SK-N-MC (cell line): ENCODE measurements at regions not wholly inside any gene's neighbourhood (a gene's known extent, or its start where the extent isn't known, plus 50 kb on each side); places are given as distances from the start of the nearest gene placed in this dataset.

Experiments
- DNase-seq: peaks from one replicate; pipeline ENCODE4 v3.0.0-alpha.2; 2011; ENCODE audit warnings: low read depth, low spot score
- H3K27ac ChIP-seq: fragments of 200-600 bp; sonication (generic); 2 replicates; pipeline ENCODE4 v1.5.1; 2016; ENCODE audit warnings: mixed run types
- H3K36me3 ChIP-seq: fragments of 200-600 bp; sonication (generic); 2 replicates; pipeline ENCODE4 v1.6.1; 2017; ENCODE audit warnings: antibody characterized with exemption, low read length, mixed read lengths; ENCODE audit not compliant: insufficient read depth
- H3K4me3 ChIP-seq: fragments of 200-600 bp; sonication (generic); 2 replicates; pipeline ENCODE4 v1.5.1; 2016
- H3K9ac ChIP-seq: fragments of 200-600 bp; sonication (generic); 2 replicates; pipeline ENCODE4 v1.8.0; 2017; ENCODE audit warnings: mixed run types, mixed read lengths; ENCODE audit not compliant: insufficient read length
- H3K9me3 ChIP-seq: fragments of 200-600 bp; sonication (generic); 2 replicates; pipeline ENCODE4 v1.6.1; 2017; ENCODE audit warnings: low read depth, mild to moderate bottlenecking, antibody characterized with exemption, low read length, moderate library complexity, mixed read lengths
- EZH2 ChIP-seq: fragments of 200-600 bp; sonication (generic); IDR thresholded peaks from one replicate; pipeline ENCODE4 v1.6.1; 2017; ENCODE audit warnings: antibody characterized with exemption
- FOXP2 ChIP-seq: optimal IDR thresholded peaks from 2 replicates; pipeline ENCODE3; 2011; ENCODE audit warnings: mild to moderate bottlenecking, moderate library complexity; ENCODE audit not compliant: insufficient read depth; ENCODE audit errors: extremely low read length, control extremely low read depth
- POLR2AphosphoS5 ChIP-seq: IDR thresholded peaks from 2 replicates; pipeline ENCODE4 v1.6.1; 2012; ENCODE audit warnings: mild to moderate bottlenecking, low read depth, low read length, borderline replicate concordance

DNA sequence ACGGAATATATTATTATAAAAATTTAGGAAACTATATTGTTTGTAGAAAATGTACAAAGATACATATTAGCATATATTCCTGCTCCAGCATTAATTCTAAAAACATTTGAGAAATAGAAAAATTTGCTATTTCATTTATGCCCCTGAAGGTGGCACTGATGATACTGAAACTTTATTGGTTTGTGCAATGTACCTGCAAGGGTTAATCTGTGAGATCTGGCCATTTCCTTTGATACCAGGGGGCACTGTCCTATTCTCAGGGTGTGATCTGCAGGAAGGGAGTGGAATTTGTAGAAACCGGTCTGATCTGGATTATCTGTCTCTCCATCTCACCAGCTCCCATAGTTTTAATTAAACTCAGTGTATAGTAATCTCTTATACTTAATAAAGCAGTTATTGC lies 625.1 kb upstream of the IMPG1 start:
- no peak for TF ChIP-seq POLR2AphosphoS5
- no peak for TF ChIP-seq EZH2
- TF ChIP-seq FOXP2, result no peak
- no peak overlapping the region for H3K4me3 ChIP-seq
- no peaks in the 10 kb centered on the region for H3K9me3 ChIP-seq
- no peak overlapping the region for H3K9ac ChIP-seq
- H3K36me3 ChIP-seq, result no peaks in the 10 kb centered on the region
- no peak overlapping the region for H3K27ac ChIP-seq
- no peak for DNase-seq

GRCh38 chr6:76694795-76695194 lies 622.3 kb upstream of the IMPG1 start:
- DNase-seq, result no peak
- no peak for TF ChIP-seq FOXP2
- no peak for TF ChIP-seq EZH2
- no peak for TF ChIP-seq POLR2AphosphoS5
- Histone ChIP-seq H3K27ac (no peak overlapping the region), H3K36me3 (no peaks in the 10 kb centered on the region), H3K9me3 (no peaks in the 10 kb centered on the region), H3K4me3 (no peak overlapping the region), H3K9ac (no peak overlapping the region)

DNA sequence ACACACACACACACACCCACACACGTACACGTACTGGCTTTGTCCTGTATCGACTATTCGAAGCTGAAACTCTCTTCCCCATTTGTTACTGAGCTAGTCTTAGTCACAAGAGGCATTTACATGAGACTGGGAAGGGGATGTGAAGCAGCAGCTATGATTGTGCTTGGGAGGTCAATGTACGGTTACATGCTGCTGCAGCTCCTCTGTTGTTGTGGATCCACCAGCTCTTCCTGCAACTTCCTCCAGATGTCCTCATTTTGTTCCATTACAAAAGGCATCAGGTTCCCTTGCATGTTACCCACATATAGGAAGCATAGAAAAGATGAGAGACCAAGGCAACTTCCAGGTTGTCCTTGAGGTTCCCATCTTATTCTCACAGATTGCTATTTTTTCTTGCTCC lies 612.4 kb upstream of the IMPG1 start:
- Histone ChIP-seq H3K27ac (no peak overlapping the region), H3K36me3 (no peaks in the 10 kb centered on the region), H3K4me3 (no peak overlapping the region), H3K9me3 (no peaks in the 10 kb centered on the region), H3K9ac (no peak overlapping the region)
- no peak for DNase-seq
- TF ChIP-seq EZH2, result no peak
- TF ChIP-seq FOXP2, result no peak
- no peak for TF ChIP-seq POLR2AphosphoS5

GRCh38 chr6:76683985-76684384 lies 611.5 kb upstream of the IMPG1 start:
- no peak overlapping the region for H3K4me3 ChIP-seq
- no peak overlapping the region for H3K27ac ChIP-seq
- no peaks in the 10 kb centered on the region for H3K36me3 ChIP-seq
- no peak overlapping the region for H3K9ac ChIP-seq
- no peak for DNase-seq
- TF ChIP-seq EZH2, result no peak
- TF ChIP-seq FOXP2, result no peak
- no peak for TF ChIP-seq POLR2AphosphoS5
- H3K9me3 ChIP-seq, result no peaks in the 10 kb centered on the region

DNA sequence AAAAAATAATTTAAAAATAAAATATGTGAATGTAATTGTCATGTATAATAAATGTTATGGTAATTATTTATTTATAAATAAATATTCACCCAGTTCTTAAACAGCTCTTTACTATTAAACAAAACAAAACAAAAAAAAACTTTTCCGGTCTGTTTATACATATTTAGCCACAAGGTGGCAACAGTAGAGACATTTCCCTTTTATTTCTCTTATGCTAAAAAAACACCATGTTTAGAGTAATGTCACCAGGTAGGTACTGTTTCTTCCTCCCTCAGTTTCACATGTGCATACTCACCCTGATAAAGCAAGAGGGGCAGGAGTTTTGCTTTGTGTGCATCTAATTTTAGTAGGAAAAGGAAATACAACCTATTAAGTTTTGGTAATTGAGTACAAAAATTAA lies 610.4 kb upstream of the IMPG1 start:
- no peak for DNase-seq
- no peaks in the 10 kb centered on the region for H3K36me3 ChIP-seq

DNA sequence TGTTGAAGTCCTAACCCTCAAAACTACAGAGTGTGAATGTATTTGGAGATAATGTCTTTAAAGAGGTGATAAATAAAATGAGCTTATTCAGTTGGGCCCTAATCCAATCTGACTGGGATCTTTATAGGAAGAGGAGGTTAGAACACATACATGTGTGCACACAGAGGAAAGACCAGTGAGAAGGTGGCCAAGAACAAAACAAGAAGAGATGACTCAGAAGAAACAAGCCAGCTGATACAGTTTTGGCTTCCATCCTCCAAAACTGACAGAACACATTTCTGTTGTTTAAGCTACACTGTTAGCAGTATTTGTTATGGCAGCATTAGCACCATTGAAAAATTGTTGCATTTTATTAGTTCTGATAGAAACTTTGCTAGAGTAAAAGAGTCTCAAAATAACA lies 609.3 kb upstream of the IMPG1 start:
- Histone ChIP-seq H3K36me3 (no peaks in the 10 kb centered on the region), H3K27ac (no peak overlapping the region), H3K4me3 (no peak overlapping the region), H3K9me3 (no peaks in the 10 kb centered on the region), H3K9ac (no peak overlapping the region)
- DNase-seq, result no peak
- TF ChIP-seq FOXP2, result no peak
- TF ChIP-seq EZH2, result no peak
- no peak for TF ChIP-seq POLR2AphosphoS5

More for the DNA sequence above, 610.4 kb upstream of the IMPG1 start:
- no peak overlapping the region for H3K4me3 ChIP-seq
- no peak overlapping the region for H3K27ac ChIP-seq
- H3K9me3 ChIP-seq, result no peaks in the 10 kb centered on the region
- H3K9ac ChIP-seq, result no peak overlapping the region
- TF ChIP-seq EZH2, result no peak
- TF ChIP-seq FOXP2, result no peak
- TF ChIP-seq POLR2AphosphoS5, result no peak

GRCh38 chr6:76677017-76677416 lies 604.6 kb upstream of the IMPG1 start:
- no peak overlapping the region for H3K9ac ChIP-seq
- DNase-seq, result no peak
- no peak overlapping the region for H3K27ac ChIP-seq
- no peak overlapping the region for H3K4me3 ChIP-seq
- TF ChIP-seq FOXP2 (no peak), POLR2AphosphoS5 (no peak), EZH2 (no peak)
- no peaks in the 10 kb centered on the region for H3K36me3 ChIP-seq
- H3K9me3 ChIP-seq, result no peaks in the 10 kb centered on the region

- DNase-seq, result no peak
- no peaks in the 10 kb centered on the region for H3K9me3 ChIP-seq
- no peaks in the 10 kb centered on the region for H3K36me3 ChIP-seq
- H3K9ac ChIP-seq, result no peak overlapping the region
- H3K4me3 ChIP-seq, result no peak overlapping the region
- no peak for TF ChIP-seq EZH2
- no peak for TF ChIP-seq FOXP2
- no peak for TF ChIP-seq POLR2AphosphoS5
- no peak overlapping the region for H3K27ac ChIP-seq
Observed at GRCh38 chr6:76671751-76672150, 599.3 kb upstream of the IMPG1 start.

- no peak for TF ChIP-seq FOXP2
- no peak for TF ChIP-seq EZH2
- TF ChIP-seq POLR2AphosphoS5, result no peak
- H3K9ac ChIP-seq, result no peak overlapping the region
- H3K27ac ChIP-seq, result no peak overlapping the region
- no peak overlapping the region for H3K4me3 ChIP-seq
- H3K9me3 ChIP-seq, result no peaks in the 10 kb centered on the region
- DNase-seq, result no peak
- H3K36me3 ChIP-seq, result no peaks in the 10 kb centered on the region
Observed at GRCh38 chr6:76644231-76644630, 571.8 kb upstream of the IMPG1 start.
